ENCODE measurements at regions not wholly inside any gene's neighbourhood (a gene's known extent, or its start where the extent isn't known, plus 50 kb on each side); places are given as distances from the start of the nearest gene placed in this dataset.

GRCh38 chr2:223431479-223431878 is 170.7 kb downstream of the SCG2 start:
- Histone ChIP-seq H4K20me1 (replicated peaks in 1 of 2; ENCODE audit: control insufficient read depth in 1 of 2, insufficient read depth in 2 of 2, low read length in 2 of 2) (no peaks in the 10 kb centered on the region), H2BK5ac (ENCODE audit: low read depth, low read length) (no peak overlapping the region), H3K79me1 (ENCODE audit: low read depth, low read length) (no peaks in the 10 kb centered on the region), H4K5ac (ENCODE audit: insufficient read length, low read depth, low read length) (no peak overlapping the region), H3K79me2 (ENCODE audit: control insufficient read depth in 1 of 2, insufficient read depth in 2 of 2, low read length in 2 of 2) (no peaks in the 10 kb centered on the region), H2BK120ac (replicated peaks; ENCODE audit: low read depth, low read length) (no peak overlapping the region), H3K4me2 (ENCODE audit: insufficient read depth in 1 of 2, low read depth in 2 of 2, low read length in 2 of 2) (no peak overlapping the region), H3K4me1 (replicated peaks in 1 of 4; ENCODE audit: control insufficient read depth in 3 of 4, insufficient read depth in 4 of 4, low read length in 3 of 4) (no peaks in the 10 kb centered on the region), H2BK12ac (ENCODE audit: low read depth, low read length) (no peak overlapping the region), H2AFZ (ENCODE audit: low read length) (no peak overlapping the region), H3K27ac (ENCODE audit: low read depth, low read length) (no peak overlapping the region), H3K27me3 (replicated peaks in 1 of 4; ENCODE audit: control insufficient read depth in 3 of 4, extremely low read depth in 1 of 4, insufficient read depth in 3 of 4, low read length in 3 of 4) (peaks cover 0 to 1% (median 0%) of the 10 kb centered on the region in 4 experiments; a peak in 1 of 7 replicates), H3K4ac (replicated peaks; ENCODE audit: insufficient read length, low read depth, low read length) (no peak overlapping the region), H3K9me3 (ENCODE audit: insufficient read depth in 2 of 2, low read depth in 1 of 2, low read length in 1 of 2) (no peaks in the 10 kb centered on the region), H2BK15ac (ENCODE audit: low read length) (no peak overlapping the region), H2AK5ac (ENCODE audit: low read depth, low read length) (no peak overlapping the region), H3K9ac (replicated peaks in 1 of 4; ENCODE audit: extremely low read depth in 1 of 4, low read depth in 3 of 4, low read length in 3 of 4) (peak overlapping the region in 1 of 4 experiments; percentile 34; a peak in 1 of 7 replicates), H3K36me3 (ENCODE audit: control insufficient read depth in 2 of 4, insufficient read depth in 4 of 4, low read length in 3 of 4) (no peaks in the 10 kb centered on the region), H3K14ac (ENCODE audit: insufficient read length) (no peak overlapping the region), H3K56ac (replicated peaks; ENCODE audit: insufficient read length, low read depth, low read length) (no peak overlapping the region), H3K4me3 (ENCODE audit: extremely low read depth in 1 of 4, insufficient read depth in 2 of 4, low read depth in 3 of 4, low read length in 4 of 4) (no peak overlapping the region), H3K23me2 (ENCODE audit: low read depth, low read length) (no peaks in the 10 kb centered on the region), H3K23ac (ENCODE audit: insufficient read length) (no peak overlapping the region), H4K91ac (replicated peaks; ENCODE audit: insufficient read length, low read length) (no peak overlapping the region), H3K18ac (ENCODE audit: extremely low read depth, low read length) (no peak overlapping the region), H4K8ac (ENCODE audit: extremely low read depth, insufficient read depth, low read length) (no peak overlapping the region), H2BK20ac (ENCODE audit: low read length) (no peak overlapping the region)
- CTCF ChIA-PET (ENCODE audit: partially characterized antibody) = no interaction called here
- no peak for FAIRE-seq
- POLR2A ChIA-PET (ENCODE audit: partially characterized antibody) = no interaction called here
- 72% methylated on average over 1 of the region's 1 CpG; no CpG with 5 or more reads in 1 of the 2 experiments for WGBS, 2 experiments (ENCODE audit: extremely low coverage in 1 of 2, insufficient coverage in 1 of 2, insufficient read length in 1 of 2, insufficient replicate concordance in 2 of 2, low coverage in 1 of 2, low lambda C conversion rate in 2 of 2, missing lambda C conversion rate in 1 of 2)
- DNase-seq (ENCODE audit: low read depth in 1 of 2, low spot score in 2 of 2) = no peak
- TF ChIP-seq SRF (IDR thresholded peaks at IDR 0.05; ENCODE audit: low read depth, low read length) (no peak), JUN (IDR thresholded peaks at IDR 0.05; ENCODE audit: low read depth, low read length) (no peak), SUZ12 (IDR thresholded peaks at IDR 0.05; ENCODE audit: low read length) (no peak), EGR1 (IDR thresholded peaks at IDR 0.05; ENCODE audit: borderline replicate concordance, low read depth, low read length) (no peak), CTBP2 (IDR thresholded peaks at IDR 0.05; ENCODE audit: borderline replicate concordance, insufficient read depth, insufficient read length, low read length) (no peak), CHD2 (IDR thresholded peaks at IDR 0.05; ENCODE audit: low read length) (no peak)
- TF ChIP-seq, protein P1, sequence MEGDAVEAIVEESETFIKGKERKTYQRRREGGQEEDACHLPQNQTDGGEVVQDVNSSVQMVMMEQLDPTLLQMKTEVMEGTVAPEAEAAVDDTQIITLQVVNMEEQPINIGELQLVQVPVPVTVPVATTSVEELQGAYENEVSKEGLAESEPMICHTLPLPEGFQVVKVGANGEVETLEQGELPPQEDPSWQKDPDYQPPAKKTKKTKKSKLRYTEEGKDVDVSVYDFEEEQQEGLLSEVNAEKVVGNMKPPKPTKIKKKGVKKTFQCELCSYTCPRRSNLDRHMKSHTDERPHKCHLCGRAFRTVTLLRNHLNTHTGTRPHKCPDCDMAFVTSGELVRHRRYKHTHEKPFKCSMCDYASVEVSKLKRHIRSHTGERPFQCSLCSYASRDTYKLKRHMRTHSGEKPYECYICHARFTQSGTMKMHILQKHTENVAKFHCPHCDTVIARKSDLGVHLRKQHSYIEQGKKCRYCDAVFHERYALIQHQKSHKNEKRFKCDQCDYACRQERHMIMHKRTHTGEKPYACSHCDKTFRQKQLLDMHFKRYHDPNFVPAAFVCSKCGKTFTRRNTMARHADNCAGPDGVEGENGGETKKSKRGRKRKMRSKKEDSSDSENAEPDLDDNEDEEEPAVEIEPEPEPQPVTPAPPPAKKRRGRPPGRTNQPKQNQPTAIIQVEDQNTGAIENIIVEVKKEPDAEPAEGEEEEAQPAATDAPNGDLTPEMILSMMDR (IDR thresholded peaks at IDR 0.05; ENCODE audit: control extremely low read depth in 1 of 3, insufficient read depth in 1 of 3, low read depth in 1 of 3, low read length in 3 of 3) = no peak

Data from H1 (cell line).